Neutrophil (primary cell): ENCODE measurements at regions not wholly inside any gene's neighbourhood (a gene's known extent, or its start where the extent isn't known, plus 50 kb on each side); places are given as distances from the start of the nearest gene placed in this dataset.

Experiments
- H3K27ac ChIP-seq: fragments of 200-600 bp; sonication (generic); 2 replicates; pipeline ENCODE4 v1.5.1; 2016; ENCODE audit warnings: mild to moderate bottlenecking, moderate library complexity
- H3K27me3 ChIP-seq: fragments of 200-600 bp; sonication (generic); 2 replicates; pipeline ENCODE4 v1.6.0; 2016; ENCODE audit warnings: mild to moderate bottlenecking
- H3K36me3 ChIP-seq: fragments of 200-600 bp; sonication (generic); 2 replicates; pipeline ENCODE4 v1.5.1; 2017
- H3K4me1 ChIP-seq, 2 experiments: fragments of 200-600 bp in 1 of 2; sonication (generic) in 1 of 2; 1 replicate in 1 of 2; 2 replicates in 1 of 2; pipeline versions ENCODE4 v1.5.1 to v1.6.1; 2013 to 2016; ENCODE audit warnings: low read depth in 1 of 2, low read length in 1 of 2, mild to moderate bottlenecking in 1 of 2, moderate library complexity in 1 of 2; ENCODE audit not compliant: control insufficient read depth in 1 of 2, insufficient read depth in 1 of 2
- H3K4me3 ChIP-seq, 2 experiments: fragments of 200-600 bp in 1 of 2; sonication (generic) in 1 of 2; 1 replicate in 1 of 2; 2 replicates in 1 of 2; pipeline ENCODE4 v1.5.1; 2013 to 2016; ENCODE audit warnings: low read depth in 1 of 2, low read length in 1 of 2, mild to moderate bottlenecking in 1 of 2, moderate library complexity in 1 of 2
- H3K9me3 ChIP-seq: fragments of 200-600 bp; sonication (generic); 2 replicates; pipeline ENCODE4 v1.5.1; 2016
- CTCF ChIP-seq: fragments of 200-600 bp; sonication (generic); IDR thresholded peaks from 2 replicates; pipeline ENCODE4 v1.5.1; 2016; ENCODE audit warnings: antibody characterized with exemption

GRCh38 chr6:81832304-81832703 is 79.8 kb upstream of the TENT5A start:
- peaks cover 0 to 10% of the 10 kb centered on the region in 2 experiments for H3K4me1 ChIP-seq
- no peak overlapping the region for H3K27ac ChIP-seq
- H3K4me3 ChIP-seq: no peak overlapping the region
- TF ChIP-seq CTCF: no peak
- H3K9me3 ChIP-seq: peaks cover 5% of the 10 kb centered on the region
- H3K27me3 ChIP-seq: no peaks in the 10 kb centered on the region
- H3K36me3 ChIP-seq: no peaks in the 10 kb centered on the region

GRCh38 chr6:81831274-81831673 is 78.8 kb upstream of the TENT5A start:
- Histone ChIP-seq H3K36me3 (no peaks in the 10 kb centered on the region), H3K4me3 (no peak overlapping the region), H3K9me3 (peaks cover 5% of the 10 kb centered on the region), H3K4me1 (peaks cover 0 to 10% of the 10 kb centered on the region in 2 experiments), H3K27me3 (no peaks in the 10 kb centered on the region), H3K27ac (no peak overlapping the region)
- no peak for TF ChIP-seq CTCF

- TF ChIP-seq CTCF: no peak
- H3K27ac ChIP-seq: no peak overlapping the region
- no peak overlapping the region for H3K4me3 ChIP-seq
- H3K27me3 ChIP-seq: no peaks in the 10 kb centered on the region
- H3K36me3 ChIP-seq: no peaks in the 10 kb centered on the region
- H3K4me1 ChIP-seq: peaks cover 0 to 10% of the 10 kb centered on the region in 2 experiments
- peaks cover 5% of the 10 kb centered on the region for H3K9me3 ChIP-seq
Measured at GRCh38 chr6:81826784-81827183, 74.3 kb upstream of the TENT5A start.

- H3K27ac ChIP-seq: no peak overlapping the region
- peaks cover 2% of the 10 kb centered on the region for H3K9me3 ChIP-seq
- peaks cover 8 to 9% of the 10 kb centered on the region in 2 experiments for H3K4me1 ChIP-seq
- H3K36me3 ChIP-seq: no peaks in the 10 kb centered on the region
- TF ChIP-seq CTCF: no peak
- H3K27me3 ChIP-seq: no peaks in the 10 kb centered on the region
- H3K4me3 ChIP-seq: no peak overlapping the region
Measured at GRCh38 chr6:81822568-81822967, 70.1 kb upstream of the TENT5A start.

- Histone ChIP-seq H3K9me3 (no peaks in the 10 kb centered on the region), H3K27ac (no peak overlapping the region), H3K4me3 (no peak overlapping the region), H3K36me3 (no peaks in the 10 kb centered on the region), H3K4me1 (peaks cover 8 to 9% of the 10 kb centered on the region in 2 experiments), H3K27me3 (no peaks in the 10 kb centered on the region)
- TF ChIP-seq CTCF: no peak
Measured at GRCh38 chr6:81821449-81821848, 69.0 kb upstream of the TENT5A start.

GRCh38 chr6:81820980-81821379 is 68.5 kb upstream of the TENT5A start:
- H3K27ac ChIP-seq: no peak overlapping the region
- no peaks in the 10 kb centered on the region for H3K9me3 ChIP-seq
- no peaks in the 10 kb centered on the region for H3K36me3 ChIP-seq
- no peaks in the 10 kb centered on the region for H3K27me3 ChIP-seq
- peaks cover 8 to 9% of the 10 kb centered on the region in 2 experiments for H3K4me1 ChIP-seq
- TF ChIP-seq CTCF: no peak
- no peak overlapping the region for H3K4me3 ChIP-seq
